ENCODE measurements at regions not wholly inside any gene's neighbourhood (a gene's known extent, or its start where the extent isn't known, plus 50 kb on each side); places are given as distances from the start of the nearest gene placed in this dataset.
"Not testable (repeated sequence)": the region's sequence is repeated elsewhere in the genome, so short reads cannot be mapped to it uniquely, and the experiment has no call there.

DNA sequence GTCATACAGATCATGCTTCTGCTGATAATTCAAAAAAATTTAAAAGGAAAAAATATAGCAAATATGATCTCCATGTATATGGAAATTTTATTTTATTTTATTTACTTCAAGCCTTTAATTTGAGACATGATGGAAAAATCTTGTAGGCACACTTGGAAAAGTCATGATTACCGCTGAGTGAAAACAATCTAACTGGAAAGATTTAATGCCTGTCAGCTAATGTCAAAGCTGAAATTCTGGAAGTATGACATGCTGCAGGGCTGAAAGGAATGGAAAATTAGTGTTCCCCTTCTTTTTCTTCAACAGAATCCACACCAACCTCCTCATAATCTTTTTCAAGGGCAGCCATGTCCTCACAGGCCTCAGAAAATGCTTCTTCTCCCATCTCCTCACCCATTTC lies 58.2 kb downstream of the RPRM start:
- DNase-seq (ENCODE audit: low read depth): no peak

DNA sequence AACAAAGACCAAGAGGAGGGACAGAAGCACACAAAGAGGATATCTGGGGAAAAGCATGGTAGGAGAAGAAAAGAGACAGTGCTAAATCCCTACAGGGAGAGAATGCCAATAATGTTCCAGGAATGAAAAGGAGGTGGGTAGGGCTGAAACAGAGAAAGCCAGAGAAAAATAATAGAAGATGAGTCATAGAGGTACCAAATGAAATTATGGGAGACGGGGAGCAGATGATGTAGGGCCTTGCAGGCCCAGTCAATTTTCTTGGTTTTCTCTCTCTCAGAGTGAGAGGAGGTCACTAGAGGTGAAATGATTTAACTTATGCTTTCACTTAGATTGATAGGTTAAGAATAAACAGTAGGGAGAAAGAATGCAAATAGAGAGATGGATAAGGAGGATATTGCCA lies 61.5 kb downstream of the RPRM start:
- no peak for DNase-seq (ENCODE audit: low read depth)

DNA sequence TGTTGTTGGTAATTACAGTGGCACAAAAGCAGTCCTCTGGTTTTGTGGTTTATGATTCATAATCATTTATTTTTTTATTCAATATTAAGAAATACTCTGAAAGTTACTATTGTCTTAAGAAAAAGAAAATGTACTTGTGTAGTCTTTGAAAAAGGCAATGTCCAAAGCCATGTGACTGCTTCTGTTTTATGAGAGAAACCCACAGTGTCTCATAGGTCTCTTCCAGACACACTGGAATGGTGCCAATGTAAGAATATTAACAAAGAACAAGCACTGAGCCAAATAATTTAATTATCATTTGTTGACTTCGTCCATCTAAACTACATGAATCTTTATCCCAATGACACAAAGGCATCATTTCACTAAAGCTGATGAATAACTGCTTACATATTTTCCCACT lies 62.5 kb downstream of the RPRM start:
- no peak for DNase-seq (ENCODE audit: low read depth)

DNA sequence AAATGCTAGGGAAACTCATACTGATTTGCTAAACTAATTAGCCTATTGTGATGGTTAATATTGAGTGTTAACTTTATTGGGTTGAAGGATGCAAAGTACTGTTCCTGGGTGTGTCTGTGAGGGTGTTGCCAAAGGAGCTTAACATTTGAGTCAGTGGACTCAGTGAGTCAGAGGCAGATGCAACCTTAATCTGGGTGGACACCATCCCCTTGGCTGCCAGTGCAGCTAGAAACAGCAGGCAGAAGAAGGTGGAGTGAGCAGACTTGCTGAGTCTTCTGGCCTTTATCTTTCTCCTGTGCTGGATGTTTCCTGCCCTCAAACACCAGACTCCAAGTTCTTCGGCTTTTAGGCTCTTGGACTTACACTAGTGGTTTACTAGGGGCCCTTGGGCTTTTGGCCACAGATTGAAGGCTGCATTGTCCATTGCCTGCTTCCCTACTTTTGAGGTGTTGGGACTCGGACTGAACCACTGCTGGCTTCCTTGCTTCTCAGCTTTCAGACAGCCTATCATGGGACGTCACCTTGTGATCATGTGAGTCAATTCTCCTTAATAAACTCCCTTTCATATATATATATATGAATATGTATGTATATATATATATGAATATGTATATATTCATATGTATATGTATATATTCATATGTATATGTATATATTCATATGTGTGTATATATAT lies 69.7 kb downstream of the RPRM start:
- DNase-seq (ENCODE audit: low read depth): no peak

DNA sequence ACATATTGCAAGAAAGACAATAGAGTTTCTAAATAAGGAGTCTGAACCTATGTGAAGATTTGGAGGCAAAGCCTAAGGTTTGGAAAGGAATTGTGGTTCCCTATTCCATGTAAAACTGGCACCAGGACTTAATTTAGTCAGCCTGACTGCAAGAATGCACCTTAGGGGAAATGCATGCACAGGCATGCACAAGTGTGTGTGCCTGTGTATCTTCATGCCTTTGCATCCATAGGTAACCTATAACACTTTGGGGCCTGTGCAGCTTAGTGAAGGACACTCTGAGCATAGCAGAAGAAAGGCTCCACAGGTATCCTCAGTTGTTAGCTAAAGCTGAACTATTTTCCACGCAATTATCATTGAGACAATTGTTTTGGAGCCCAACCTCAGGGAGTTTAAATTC lies 73.4 kb downstream of the RPRM start:
- DNase-seq (ENCODE audit: low read depth): no peak

DNA sequence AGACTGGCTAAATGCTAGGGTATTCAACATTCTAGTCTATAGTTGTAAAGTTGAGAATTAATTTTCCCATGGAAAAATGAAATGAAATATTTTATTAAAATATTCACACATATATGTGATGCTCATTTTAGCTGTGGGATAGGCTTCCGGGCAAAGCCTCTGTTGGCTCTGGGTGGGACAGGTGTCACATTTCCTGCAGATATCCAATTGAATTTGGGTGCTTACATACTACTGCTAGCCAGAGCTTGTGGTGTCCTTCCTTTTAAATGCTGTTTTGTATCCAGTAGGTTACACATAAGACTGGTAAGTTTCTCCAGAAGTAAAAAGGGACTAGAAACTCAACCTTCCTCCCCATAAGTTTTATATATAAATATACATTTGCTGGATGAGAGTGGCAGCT lies 73.8 kb downstream of the RPRM start:
- no peak for DNase-seq (ENCODE audit: low read depth)

DNA sequence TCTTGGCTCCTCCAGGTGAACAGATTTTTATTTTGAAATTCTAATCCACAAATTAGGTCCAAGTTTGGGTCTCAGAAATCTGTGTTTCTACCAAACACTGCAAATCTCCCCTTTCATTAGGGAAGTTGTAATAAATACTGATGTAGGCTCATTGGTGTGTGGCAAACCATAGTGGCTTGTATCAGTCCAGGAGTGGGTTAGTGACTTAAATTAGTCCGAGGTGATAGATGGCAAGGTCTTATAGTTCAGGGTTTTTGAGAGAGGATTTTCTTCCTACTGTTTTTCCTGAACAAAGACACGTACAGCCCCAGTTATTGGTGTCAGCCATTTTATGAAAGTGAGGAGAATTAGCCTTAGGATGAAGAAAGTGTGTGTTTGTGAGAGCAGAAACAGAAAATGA lies 74.6 kb downstream of the RPRM start:
- DNase-seq (ENCODE audit: low read depth): no peak

DNA sequence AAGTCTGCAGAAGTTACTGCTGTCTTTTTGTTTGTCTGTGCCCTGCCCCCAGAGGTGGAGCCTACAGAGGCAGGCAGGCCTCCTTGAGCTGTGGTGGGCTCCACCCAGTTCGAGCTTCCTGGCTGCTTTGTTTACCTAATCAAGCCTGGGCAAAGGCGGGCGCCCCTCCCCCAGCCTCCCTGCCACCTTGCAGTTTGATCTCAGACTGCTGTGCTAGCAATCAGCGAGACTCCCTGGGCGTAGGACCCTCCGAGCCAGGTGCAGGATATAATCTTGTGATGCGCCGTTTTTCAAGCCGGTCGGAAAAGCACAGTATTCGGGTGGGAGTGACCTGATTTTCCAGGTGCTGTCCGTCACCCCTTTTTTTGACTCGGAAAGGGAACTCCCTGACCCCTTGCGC lies 75.2 kb downstream of the RPRM start:
- not testable (repeated sequence) for DNase-seq (ENCODE audit: low read depth)

DNA sequence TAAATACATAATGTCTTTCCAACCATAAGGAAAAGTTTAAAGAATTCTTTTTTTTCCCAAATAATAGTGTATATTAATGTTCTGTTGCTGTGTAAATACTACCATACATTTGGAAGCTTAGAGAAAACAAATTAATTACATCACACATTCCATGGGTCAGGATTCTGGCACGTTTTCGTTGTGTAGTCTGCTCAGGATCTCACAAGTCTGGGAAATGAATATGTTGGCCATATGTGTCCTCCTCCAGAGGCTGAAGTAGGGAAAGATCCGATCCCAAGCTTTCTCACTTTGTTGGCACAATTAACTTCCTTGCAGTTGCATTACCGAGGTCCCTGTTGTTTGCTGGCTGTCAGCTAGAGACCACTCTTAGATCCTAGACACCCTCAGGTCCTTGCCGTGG lies 83.9 kb downstream of the RPRM start:
- DNase-seq (ENCODE audit: low read depth): no peak

DNA sequence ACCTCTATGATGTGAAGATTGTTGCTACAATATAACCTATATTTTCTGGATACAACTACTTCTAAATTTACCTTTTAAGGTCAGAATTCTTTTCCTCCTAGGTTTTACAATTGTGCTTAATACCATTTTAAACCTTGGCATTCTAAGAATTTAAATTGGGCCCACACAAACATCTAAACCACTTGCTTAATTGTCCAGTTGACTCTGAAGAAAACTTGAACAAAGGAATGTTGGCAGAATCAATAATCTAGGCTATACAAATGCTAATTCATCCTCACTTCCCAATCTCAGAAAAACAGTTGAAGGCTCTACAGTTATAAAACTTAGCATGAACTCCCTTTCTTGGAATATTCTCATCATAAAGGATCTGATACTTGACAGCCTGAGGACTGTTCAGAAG lies 84.3 kb downstream of the RPRM start:
- DNase-seq (ENCODE audit: low read depth): no peak

DNA sequence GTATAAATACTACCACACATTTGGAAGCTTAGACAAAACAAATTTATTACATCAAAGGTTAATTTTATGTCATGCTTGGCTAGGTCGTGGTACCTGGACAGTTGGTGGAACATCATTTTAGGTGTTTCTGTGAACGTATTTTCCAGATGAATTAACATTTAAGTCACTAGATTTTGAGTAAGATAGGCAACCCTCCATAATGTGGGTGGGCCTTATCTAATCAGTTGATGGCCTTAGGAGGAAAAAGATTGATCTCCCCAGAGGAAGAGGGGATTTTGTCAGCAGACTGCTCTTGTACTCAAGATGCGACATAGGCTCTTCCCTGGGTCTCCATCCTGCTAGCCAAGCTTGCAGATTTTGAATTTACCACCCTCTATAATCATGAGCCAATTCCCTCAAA lies 85.0 kb downstream of the RPRM start:
- no peak for DNase-seq (ENCODE audit: low read depth)

DNA sequence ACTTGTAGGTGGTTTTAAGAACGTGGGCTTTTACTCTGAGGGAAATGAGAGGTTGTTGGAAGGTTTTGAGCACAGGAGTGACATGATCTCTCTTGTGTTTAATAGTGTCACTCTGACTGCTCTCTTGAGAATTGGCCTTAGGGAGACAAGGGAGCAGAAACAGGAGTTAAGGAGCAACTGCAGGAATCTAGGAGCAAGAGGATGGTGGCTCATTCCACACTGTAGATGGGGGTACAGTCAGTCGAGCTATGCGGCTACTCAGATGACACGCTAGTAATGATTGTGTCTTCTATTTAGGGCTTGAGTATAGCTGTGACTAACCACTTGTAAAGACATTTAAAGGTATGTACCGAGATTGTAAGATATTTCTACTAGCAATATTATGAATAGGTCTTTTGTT lies 87.4 kb downstream of the RPRM start:
- DNase-seq (ENCODE audit: low read depth): no peak

DNA sequence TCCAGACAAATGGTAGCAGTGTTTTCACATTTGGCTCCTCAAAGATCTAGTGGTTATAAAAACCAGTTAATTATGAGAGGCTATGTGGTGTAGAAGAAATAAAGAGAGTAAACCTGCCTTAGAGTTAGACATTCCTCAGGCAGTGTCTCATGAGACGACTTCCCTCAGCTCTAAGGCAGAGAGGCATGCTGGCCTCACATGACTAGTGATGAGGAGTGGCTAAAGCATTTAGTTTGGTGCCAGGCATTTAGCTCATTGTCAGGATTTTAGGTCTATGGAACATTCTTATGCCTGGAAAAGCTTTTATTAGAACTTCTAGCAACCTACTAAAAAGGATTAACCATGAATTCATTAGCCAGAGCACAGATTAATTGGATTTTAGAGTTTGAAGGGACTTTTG lies 90.3 kb downstream of the RPRM start:
- DNase-seq (ENCODE audit: low read depth): no peak

DNA sequence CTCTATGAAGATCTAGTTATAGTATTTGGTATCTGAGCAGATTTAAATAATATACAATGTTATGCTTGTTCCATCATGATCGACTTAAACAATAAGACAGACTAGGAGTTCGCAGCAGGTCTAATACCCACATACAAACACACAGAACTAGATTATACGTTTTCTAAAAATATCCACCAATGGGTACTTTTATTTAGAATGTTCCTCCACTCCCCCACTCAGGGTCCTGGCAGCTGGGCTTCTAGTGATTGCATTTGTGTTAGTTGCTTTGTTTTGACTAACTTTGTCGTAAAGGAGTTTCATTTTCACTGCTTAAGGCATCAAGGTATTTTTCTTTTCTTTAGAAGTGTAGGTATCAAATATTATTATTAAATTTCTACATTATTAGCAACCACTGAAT lies 91.4 kb downstream of the RPRM start:
- DNase-seq (ENCODE audit: low read depth): no peak

DNA sequence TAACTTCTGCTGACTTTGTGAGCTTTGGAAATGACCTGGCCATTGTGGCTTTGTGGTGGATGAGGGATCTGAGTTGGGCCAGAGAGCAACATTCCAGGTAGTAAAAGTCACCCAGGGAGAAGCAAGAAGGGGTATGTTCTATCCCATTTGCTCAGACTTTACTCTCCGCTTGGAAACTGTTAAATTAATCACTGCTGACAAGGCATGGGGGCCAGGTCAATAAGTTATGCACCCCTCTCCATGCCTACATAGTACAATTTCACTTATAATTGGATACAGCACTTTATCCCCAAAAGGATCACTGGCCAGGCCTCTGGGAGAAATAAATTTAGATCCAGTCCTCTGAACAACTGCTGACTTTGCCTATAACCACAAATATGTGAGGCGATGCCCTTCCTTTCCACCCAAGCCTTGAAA lies 92.1 kb downstream of the RPRM start:
- no peak for DNase-seq (ENCODE audit: low read depth)

DNA sequence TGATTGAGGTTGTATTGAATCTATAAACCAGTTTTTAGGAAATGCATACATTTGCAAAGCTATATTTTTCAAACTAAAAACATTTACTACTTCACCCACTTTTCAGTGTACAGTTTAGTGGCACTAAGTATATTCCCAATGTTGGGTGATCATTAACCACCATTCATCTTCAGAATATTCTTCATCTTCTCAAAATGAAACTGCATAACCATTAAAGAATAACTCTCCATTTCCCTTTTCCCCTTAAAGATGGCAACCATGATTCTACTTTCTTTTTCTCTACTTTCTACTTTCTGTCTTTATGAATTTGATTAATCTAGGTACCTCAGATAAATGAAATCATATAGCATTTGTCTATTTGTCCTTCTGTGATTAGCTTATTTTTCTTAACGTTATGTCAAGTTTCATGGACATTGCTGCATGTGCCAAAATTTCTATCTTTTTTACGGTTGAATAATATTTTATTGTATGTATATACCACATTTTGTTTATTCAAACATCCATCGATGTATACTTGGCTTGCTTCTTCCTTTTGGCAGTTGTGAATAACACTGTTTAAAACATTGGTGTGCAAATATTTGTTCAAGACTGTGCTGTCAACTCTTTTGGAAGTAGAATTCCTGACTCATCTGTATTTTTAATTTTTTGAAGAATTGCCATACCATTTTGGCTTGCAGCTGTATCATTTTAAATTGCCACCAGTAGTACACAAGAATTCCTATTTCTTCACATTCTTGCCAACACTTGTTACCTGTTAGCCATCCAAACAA lies 104.9 kb downstream of the RPRM start:
- DNase-seq (ENCODE audit: low read depth): no peak

DNA sequence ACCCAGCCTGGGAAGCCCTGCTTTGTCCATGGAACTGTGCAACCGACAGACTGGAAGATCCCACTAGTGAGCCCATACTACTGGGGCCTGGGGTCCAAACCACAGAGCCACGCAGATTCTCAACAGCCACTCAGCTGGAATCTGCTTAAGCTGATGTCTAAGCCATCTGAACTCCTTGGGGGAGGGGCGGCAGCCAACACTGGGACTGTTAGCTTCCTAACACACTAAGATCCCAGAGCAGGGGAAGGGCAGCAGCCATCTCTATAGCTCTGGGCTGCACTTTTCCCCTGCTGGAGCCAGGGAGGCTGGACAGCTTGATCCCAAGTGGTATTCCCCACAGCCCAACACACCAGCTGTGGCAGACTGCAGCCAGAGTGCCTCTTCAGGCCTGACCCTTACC lies 118.3 kb downstream of the RPRM start:
- DNase-seq (ENCODE audit: low read depth): no peak

DNA sequence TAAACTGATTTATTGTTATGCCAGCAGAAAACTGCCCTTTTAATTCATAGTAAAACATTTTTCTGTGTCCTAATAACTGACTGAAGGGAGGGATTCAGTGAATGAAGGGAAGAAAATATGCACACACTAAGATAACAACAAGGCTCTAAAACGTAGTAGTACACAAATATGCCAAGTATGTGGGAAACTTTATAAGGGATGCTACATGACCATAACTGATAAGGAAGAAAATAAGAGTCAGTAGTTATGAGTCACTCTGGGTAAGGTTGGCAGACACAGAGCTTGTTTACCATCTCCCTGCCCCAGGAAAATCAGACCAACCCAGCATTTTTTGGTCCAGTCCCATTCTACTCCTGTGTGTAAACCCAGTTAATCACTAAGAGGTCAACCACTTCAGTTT lies 124.2 kb downstream of the RPRM start:
- DNase-seq (ENCODE audit: low read depth): peak; percentile 1

DNA sequence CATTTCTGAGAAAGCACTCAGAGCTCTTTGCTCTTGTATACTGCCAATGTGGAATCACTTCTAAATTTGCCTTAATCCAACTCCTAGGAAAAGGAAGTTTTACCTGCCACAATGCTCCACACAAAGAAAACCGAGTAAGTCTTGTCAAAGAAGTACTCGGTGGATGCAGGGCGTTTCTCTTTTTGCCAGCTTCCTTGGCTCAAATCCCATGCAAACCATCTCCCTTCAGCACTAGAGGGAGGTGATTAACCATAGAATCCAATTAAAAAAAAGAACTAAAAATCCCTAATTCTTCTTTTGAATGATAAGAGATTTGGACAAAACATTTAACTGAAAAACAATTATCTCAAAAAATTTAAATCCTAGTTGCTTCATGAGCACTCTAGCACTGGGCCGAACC lies 129.0 kb downstream of the RPRM start:
- no peak for DNase-seq (ENCODE audit: low read depth)

DNA sequence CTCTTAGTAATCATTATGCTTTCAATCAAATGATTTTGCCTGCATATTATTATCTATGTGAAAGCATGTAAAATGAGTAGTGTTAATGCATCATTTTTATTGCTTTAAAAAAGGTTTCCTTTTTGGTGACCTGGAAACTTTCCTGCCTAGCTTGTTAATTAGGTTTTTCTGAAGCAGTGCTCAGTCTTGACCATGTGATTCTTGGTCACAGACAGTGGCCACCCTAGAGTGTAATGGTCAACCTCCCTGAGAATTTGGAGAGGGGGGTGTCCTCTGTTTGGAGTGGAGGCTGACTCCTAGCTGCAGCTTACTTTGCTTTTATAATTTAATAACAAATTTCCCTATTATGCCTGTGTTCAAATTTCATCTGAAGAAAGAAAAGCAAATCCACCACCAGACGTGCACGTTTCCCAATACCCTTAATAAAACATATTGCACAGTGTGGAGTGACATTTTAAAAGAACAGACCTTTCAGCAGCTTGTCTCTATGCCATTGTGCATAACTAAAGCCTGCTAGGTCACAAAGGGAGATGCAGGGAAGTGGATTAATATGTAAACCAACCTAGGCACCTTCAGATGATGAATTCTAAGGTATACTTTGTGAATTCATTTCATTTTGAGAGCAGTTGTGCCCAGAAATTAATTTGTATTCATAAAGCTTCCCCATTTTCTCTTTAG lies 130.6 kb downstream of the RPRM start:
- no peak for DNase-seq (ENCODE audit: low read depth)

DNA sequence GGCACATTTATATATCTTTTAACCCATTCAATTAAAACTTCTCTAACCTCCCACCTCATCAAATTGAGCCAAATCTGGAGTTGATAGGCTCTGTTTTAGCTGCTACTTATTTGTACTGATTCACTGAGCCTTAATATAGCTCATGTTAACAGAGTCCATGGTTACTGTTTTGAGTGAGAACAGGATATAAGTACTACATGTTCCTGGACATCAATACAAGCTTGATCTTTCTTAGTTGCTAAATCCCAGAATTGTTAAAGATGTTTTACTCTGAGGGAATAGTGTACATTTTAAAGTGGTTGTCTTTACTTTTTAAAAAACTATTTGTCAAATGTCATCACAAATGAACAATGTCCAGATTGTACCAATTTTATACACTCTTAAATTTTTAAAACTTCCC lies 157.7 kb downstream of the RPRM start:
- no peak for DNase-seq (ENCODE audit: low read depth)

DNA sequence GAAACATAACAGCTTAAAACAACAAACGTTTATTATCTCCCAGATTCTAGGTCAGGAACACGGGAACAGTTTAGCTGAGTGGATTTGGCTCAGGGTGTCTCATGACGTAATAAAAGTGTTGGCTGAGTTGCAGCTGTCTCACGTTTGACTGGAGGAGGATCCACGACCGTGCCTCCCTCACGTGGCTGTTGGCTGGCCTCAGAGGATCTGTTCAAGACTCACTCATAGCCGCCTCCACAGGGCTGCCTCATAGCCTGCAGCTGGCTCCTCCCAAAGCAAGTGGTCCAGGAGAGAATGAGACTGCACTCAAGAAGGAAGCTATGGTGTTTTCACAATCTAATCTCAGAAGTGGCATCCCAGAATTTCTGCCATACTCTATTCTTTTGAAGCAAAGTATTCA lies 167.1 kb downstream of the RPRM start:
- no peak for DNase-seq (ENCODE audit: low read depth)

DNA sequence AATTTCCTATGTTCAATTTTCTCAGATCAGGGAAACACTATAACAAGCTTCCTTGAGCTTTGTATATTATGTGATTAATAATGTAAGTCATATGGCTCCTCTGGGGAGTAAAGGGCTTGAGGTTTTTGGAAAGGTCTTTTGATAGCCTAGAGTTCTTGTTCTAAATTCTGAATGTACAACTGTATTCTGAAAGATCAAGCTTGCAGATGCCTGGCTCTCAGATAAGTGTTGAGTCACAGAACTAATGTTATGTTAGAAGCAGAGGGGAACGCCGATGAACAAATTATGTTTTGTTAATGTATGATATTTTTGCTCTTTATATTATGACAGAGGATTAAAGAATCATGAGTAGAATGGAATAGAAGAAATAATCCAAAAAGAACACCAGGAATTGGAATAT lies 170.1 kb downstream of the RPRM start:
- DNase-seq (ENCODE audit: low read depth): no peak

DNA sequence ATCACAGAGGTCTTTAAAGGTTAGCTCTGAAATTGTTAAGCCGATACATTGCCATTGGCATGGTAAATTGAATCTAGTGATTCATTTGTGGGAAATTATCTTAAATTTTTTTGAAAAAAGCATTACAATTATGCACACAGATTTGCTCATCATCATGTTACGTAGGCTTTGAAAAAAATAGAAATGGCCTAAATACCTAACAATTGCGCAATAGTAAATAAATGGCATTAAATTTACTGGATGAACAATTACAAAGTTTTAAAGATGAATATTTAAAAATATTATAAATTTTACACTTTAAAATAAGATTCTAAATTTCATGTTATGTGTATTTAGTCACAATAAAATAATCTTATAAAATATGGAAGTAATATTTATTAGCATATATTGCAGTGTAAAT lies 171.3 kb downstream of the RPRM start:
- DNase-seq (ENCODE audit: low read depth): no peak
